SIG-M5 (cell line): ENCODE measurements at regions not wholly inside any gene's neighbourhood (a gene's known extent, or its start where the extent isn't known, plus 50 kb on each side); places are given as distances from the start of the nearest gene placed in this dataset.
"Not testable (repeated sequence)": the region's sequence is repeated elsewhere in the genome, so short reads cannot be mapped to it uniquely, and the experiment has no call there.

Source experiments
- DNase-seq: peaks from one replicate; lab custom pipeline; 2025; lab: John Stamatoyannopoulos, UW

DNA sequence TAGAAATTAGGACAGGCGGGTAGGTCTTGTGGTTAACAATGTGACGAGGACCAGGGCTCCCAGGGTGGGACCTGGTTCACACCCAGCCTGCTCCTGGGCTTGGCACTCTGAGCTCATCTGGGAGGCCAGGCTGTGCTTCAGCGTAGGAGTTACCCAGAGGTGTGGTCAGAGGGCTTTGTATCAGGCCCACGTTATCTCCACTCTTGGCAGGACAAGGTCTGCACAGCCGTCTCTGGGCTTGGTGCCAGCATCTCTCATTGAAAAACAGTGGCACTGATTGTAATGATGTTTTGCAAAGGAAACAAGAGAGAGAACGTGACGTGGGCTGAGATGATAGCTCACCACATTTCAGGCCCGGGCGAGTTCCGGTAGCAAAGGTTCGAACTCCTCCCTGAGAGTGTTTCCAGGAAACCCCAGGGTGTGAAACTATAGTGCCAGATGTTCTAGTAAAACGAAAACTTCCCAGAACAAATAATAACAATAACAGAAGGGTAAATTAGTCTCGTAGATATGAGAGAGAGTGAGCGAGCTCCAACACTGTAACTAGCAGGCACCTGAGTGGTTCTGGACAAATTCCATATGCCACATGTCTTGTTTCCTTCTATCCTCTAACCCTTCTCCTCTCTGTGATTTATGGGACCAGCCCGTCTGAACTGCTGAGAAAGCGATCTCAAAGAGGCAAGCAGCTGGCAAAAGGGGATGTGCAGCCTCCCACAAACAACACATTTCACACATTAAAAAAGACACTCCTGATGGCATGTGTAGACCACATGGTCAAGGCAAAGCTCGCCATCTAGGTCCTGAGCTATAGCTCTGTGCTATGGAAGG lies 227.3 kb downstream of the KTN1 start:
- no peak for DNase-seq

GRCh38 chr14:55807881-55808379 lies 227.9 kb downstream of the KTN1 start:
- no peak for DNase-seq

DNA sequence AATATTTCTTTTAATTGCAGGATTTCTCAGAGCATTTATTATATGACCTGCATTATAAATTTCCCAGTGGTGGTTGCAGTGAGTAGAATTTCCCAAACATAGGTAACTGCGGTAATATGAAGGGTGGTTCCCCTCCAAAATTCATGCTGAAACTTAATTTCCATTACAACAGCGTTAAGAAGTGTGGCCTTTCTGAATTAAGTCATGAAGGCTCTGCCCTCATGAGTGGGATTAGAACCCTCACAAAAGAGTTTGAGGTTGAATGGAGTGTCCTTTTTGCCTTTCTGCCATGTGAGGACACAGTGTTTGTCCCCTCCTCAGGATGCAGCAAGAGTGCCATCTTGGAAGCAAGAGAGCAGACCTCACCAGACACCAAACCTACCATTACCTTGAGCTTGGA lies 233.6 kb downstream of the KTN1 start:
- DNase-seq, result no peak

- no peak for DNase-seq
These were observed 234.1 kb downstream of the KTN1 start for GRCh38 chr14:55814064-55814463.

DNA sequence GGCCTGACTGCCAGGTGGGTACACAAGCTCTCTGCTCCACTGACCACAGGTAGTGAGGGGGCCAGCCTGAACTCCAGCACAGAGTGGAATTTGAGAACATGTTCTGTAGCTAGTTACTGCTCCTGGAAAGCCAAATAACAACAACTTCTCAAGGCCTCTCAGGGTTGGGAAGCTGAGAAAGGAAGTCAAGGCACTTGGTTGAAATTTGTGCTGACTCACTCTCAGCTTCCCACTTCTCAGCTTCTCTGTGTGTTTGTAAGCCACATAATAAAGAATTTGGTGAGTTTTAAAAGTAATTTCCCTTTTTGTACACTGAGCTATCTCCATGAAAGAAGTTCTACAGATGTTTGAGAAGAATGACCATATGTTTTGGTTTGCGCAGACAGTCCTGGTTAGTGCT lies 234.9 kb downstream of the KTN1 start:
- no peak for DNase-seq

GRCh38 chr14:55816225-55816624 lies 236.2 kb downstream of the KTN1 start:
- no peak for DNase-seq

DNA sequence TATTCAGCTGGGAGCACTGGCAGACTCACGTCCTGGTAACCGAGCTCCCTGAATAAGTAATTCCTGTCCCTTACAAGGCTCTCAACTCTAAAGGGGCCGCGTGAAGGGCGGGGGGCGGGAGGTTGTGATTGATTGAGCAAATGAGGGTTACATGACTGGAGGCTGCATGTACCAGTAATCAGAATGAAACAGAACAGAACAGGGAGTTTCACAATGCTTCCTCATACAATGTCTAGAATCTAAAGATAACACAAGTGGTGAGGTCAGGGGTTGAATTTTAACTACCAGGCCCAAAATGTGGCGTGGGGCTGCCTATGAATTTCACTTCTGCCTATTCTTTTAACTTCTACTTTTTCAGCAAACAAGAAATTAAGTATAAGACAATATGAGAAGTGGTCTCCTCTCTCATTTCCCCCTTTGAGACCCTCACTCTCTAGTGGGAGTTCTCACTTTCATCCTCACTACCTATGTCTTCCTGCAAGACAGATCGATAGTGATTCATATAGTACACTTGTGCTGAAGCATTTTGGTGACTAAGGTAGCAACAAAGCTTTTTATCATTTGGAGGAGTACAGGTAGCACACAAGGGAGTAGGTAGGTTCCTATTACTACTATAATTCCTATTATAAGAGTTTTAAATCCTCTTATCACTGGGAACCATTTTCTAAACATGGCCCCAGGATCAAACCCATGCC lies 239.8 kb downstream of the KTN1 start:
- peak; percentile 89 for DNase-seq

DNA sequence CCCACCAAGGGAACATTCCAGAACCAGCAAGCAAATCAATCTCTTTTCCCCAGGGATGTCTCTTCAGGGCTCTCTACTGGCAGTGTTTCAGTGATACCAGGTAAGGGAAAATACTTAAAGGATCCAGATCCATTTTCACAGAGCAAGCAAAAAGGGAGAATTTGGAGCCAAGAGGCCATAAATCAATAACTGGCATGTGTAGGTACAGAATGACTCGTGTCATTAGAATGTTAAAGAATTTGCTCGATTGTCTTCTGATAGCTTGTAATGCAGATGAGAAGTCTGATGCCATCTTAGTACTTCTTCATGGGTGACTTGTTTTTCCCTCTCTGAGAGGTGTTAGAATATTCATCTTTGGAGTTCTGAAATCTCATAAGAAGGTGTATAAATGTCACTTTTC lies 242.9 kb downstream of the KTN1 start:
- no peak for DNase-seq

GRCh38 chr14:55832122-55832911 lies 252.3 kb downstream of the KTN1 start:
- no peak for DNase-seq

- DNase-seq, result no peak
These were observed 253.0 kb downstream of the KTN1 start for GRCh38 chr14:55832974-55833373.

GRCh38 chr14:55834390-55834789 lies 254.4 kb downstream of the KTN1 start:
- DNase-seq, result no peak

DNA sequence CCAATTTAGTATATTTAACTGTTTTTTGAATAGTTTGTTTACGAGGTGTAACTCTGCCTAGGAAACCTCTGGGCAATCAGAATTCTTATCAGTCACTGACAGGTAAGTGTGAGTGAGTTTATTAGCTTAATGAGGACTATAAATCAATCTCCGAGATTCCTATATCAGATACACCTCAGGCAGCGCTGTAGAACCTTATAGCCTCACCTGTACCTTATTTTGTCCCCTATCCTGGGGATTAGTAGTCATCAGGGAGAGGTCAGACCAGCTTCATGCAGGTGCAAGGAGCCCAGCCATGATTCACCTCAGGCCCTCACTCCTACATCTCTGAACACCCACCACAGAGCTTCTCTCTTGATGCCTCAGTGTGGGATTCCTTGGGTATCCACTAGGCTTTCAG lies 256.0 kb downstream of the KTN1 start:
- DNase-seq, result no peak

DNA sequence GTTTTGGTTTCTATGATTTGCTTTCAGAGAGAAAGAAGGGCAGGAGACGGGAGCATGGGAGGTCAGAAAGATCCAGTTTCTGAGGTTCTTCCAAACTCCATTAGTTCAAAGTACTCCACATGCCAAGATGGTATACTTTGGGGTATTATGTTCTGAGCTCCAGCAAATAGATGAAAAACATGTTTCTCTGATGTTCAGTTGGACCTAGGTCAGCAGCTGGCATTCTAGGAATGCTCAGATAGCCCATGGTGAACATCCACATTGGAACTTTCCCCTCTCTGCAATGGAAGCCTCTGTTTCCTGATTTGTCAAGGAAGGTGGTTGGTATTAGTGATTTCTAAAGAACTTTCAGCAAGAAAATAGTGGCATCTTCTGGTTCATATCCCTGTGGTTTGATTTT lies 257.5 kb downstream of the KTN1 start:
- no peak for DNase-seq

GRCh38 chr14:55838529-55839052 lies 258.6 kb downstream of the KTN1 start:
- DNase-seq, result no peak

DNA sequence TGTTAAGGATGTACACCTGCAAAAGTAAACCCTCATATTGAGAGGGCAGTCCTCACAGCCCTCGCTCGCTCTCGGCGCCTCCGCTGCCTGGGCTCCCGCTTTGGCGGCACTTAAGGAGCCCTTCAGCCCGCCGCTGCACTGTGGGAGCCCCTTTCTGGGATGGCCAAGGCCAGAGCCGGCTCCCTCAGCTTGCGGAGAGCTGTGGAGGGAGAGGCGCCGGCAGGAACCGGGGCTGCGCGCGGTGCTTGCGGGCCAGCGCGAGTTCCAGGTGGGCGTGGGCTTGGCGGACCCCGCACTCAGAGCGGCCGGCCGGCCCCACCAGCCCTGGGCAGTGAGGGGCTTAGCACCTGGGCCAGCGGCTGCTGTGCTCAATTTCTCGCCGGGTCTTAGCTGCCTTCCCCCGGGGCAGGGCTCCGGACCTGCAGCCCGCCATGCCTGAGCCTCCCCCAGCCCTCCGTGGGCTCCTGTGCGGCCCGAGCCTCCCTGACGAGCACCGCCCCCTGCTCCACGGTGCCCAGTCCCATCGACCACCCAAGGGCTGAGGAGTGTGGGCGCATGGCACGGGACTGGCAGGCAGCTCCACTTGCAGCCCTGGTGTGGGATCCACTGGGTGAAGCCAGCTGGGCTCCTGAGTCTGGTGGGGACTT lies 259.4 kb downstream of the KTN1 start:
- not testable (repeated sequence) for DNase-seq

DNA sequence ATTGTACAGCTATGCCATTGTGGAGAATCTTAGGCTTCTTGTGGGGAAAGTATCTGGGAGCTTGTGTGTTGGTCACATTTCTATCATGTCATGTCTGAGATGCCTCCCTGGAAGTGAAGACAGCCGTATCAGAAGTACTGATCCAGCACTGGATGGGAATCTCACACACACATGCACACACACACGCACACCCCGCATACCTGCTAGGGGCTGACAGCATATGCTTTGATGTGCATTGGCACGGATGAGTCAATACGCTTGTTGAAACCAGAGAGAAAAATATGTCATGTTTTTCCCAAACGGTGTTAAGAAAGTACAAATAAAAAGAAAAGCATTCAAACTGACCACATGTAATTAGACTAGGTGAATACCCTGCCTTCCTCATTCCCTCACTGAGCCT lies 260.8 kb downstream of the KTN1 start:
- DNase-seq, result no peak

GRCh38 chr14:55841625-55842024 lies 261.6 kb downstream of the KTN1 start:
- DNase-seq, result no peak

DNA sequence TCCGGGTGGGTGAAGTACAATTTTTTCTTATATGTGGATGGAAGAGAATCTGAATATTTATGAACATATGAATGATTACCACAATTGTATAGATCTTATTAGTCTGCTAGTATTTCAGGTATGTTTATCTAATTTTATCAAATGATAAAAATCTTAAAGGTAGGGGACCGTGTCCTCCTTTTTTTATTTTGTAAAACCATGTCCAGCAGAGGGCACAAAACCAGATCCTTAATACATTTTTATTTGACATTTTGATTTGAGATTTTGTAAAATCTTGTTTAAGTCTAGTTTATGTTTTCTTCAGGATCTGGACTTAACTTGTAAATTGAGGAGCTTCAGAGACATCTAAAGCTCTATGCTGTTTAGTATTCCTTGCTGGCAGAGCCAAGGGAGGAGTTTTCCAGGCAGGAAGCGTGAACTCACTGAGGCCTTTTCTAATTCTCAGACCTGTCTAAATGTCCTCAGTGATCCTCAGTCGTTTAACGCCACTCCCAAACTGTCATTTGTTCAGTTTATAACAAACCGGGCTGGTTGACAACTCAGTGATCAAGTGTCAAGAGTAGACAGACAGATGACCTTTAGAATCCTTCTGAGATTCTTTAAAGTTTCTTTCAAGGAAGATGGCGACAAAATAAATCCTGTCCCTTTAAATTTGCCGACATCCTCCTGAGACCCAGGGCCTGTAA lies 263.9 kb downstream of the KTN1 start:
- no peak for DNase-seq

DNA sequence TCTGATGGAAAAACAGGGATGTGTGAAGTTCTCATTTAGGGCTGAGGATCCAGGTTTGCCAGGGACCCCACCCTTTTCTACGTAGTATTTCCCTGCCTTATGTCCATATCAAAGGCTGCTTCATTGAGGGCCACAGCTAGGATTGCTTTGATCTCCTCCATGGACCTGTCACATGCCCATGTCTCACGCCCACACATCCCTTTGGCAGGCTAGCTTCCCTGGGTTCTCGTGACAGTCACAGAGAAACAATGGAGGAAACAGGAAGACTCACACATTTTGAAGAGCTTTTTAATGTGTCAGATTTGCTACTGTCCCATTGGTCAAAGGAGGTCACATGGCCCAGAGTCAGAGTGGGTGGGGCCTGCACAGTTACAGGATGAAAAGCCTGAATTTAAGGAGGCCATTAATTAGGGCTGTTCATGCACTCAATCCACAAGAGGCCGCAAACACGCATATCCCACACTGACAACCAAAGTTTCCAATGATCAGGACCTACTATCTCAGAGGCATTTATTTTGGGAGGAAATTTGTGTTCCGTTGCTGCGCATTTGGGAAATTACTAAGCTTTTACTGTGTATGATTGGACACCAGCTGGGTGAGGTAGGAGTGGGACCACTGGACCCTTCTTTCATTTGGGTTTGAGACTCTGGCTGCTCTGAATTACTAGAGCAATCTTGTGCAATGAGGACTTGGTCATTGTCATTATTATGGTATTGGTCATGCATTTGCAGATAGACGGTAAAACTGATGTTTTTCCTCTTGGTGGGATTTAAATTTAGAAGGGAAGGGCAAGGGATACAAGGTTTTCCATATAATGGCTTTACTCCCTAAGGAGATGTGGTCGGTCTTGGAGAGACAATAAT lies 266.2 kb downstream of the KTN1 start:
- DNase-seq, result no peak

GRCh38 chr14:55846826-55847446 lies 266.9 kb downstream of the KTN1 start:
- DNase-seq, result no peak
